ENCODE measurements at regions not wholly inside any gene's neighbourhood (a gene's known extent, or its start where the extent isn't known, plus 50 kb on each side); places are given as distances from the start of the nearest gene placed in this dataset.

GRCh38 chr7:115638853-115639252 is 391.7 kb downstream of the TFEC start:
- 77% methylated on average over 4 of the region's 4 CpGs for WGBS
- intact Hi-C loops (cut with DNase I), result no loop called here
- H3K36me3 ChIP-seq, result no peaks in the 10 kb centered on the region
- no peaks in the 10 kb centered on the region for H3K27me3 ChIP-seq
- H3K27ac ChIP-seq (replicated peaks in 1 of 4), result no peak overlapping the region
- H3K9me3 ChIP-seq, result peaks cover 0 to 6% (median 0%) of the 10 kb centered on the region in 4 donors
- no peak overlapping the region for H3K4me3 ChIP-seq
- no peak for TF ChIP-seq POLR2A (IDR thresholded peaks at IDR 0.05; ENCODE audit: low read depth)
- no peak for TF ChIP-seq CTCF (IDR thresholded peaks at IDR 0.05)
- TF ChIP-seq EP300 (IDR thresholded peaks at IDR 0.05), result no peak
- TF ChIP-seq POLR2AphosphoS5 (IDR thresholded peaks at IDR 0.05), result no peak
- H3K4me1 ChIP-seq, result no peaks in the 10 kb centered on the region
- no peak for DNase-seq (ENCODE audit: extremely low spot score)

GRCh38 chr7:115637128-115637527 is 393.4 kb downstream of the TFEC start:
- TF ChIP-seq EP300 (IDR thresholded peaks at IDR 0.05), result no peak
- no peak for TF ChIP-seq CTCF (IDR thresholded peaks at IDR 0.05)
- TF ChIP-seq POLR2AphosphoS5 (IDR thresholded peaks at IDR 0.05), result no peak
- no peak for TF ChIP-seq POLR2A (IDR thresholded peaks at IDR 0.05; ENCODE audit: low read depth)
- Histone ChIP-seq H3K27me3 (no peaks in the 10 kb centered on the region), H3K4me3 (no peak overlapping the region), H3K9me3 (peaks cover 0 to 6% (median 0%) of the 10 kb centered on the region in 4 donors), H3K36me3 (no peaks in the 10 kb centered on the region), H3K27ac (replicated peaks in 1 of 4) (no peak overlapping the region), H3K4me1 (no peaks in the 10 kb centered on the region)
- DNase-seq (ENCODE audit: extremely low spot score), result no peak
- WGBS, result 66% methylated on average over 2 of the region's 2 CpGs
- intact Hi-C loops (cut with DNase I), result no loop called here

- H3K36me3 ChIP-seq, result no peaks in the 10 kb centered on the region
- H3K9me3 ChIP-seq, result no peaks in the 10 kb centered on the region
- WGBS, result 77% methylated on average over 6 of the region's 6 CpGs
- no peak for TF ChIP-seq POLR2AphosphoS5 (IDR thresholded peaks at IDR 0.05)
- no peak for TF ChIP-seq EP300 (IDR thresholded peaks at IDR 0.05)
- no peak for TF ChIP-seq POLR2A (IDR thresholded peaks at IDR 0.05; ENCODE audit: low read depth)
- TF ChIP-seq CTCF (IDR thresholded peaks at IDR 0.05), result no peak
- H3K4me1 ChIP-seq, result no peaks in the 10 kb centered on the region
- H3K27me3 ChIP-seq, result no peaks in the 10 kb centered on the region
- H3K4me3 ChIP-seq, result no peak overlapping the region
- no peak overlapping the region for H3K27ac ChIP-seq (replicated peaks in 1 of 4)
- intact Hi-C loops (cut with DNase I), result no loop called here
- no peak for DNase-seq (ENCODE audit: extremely low spot score)
These were observed 394.7 kb downstream of the TFEC start for GRCh38 chr7:115635876-115636275.

- H3K36me3 ChIP-seq, result no peaks in the 10 kb centered on the region
- DNase-seq (ENCODE audit: extremely low spot score), result no peak
- intact Hi-C loops (cut with DNase I), result no loop called here
- TF ChIP-seq CTCF (IDR thresholded peaks at IDR 0.05), result no peak
- no peak overlapping the region for H3K4me3 ChIP-seq
- H3K9me3 ChIP-seq, result no peaks in the 10 kb centered on the region
- H3K27ac ChIP-seq (replicated peaks in 1 of 4), result no peak overlapping the region
- H3K27me3 ChIP-seq, result no peaks in the 10 kb centered on the region
- WGBS, result 50% methylated on average over 1 of the region's 1 CpG
- H3K4me1 ChIP-seq, result no peaks in the 10 kb centered on the region
These were observed 395.2 kb downstream of the TFEC start for GRCh38 chr7:115635376-115635775.

- Histone ChIP-seq H3K27ac (replicated peaks in 1 of 4) (no peak overlapping the region), H3K9me3 (no peaks in the 10 kb centered on the region), H3K36me3 (no peaks in the 10 kb centered on the region), H3K4me3 (no peak overlapping the region), H3K27me3 (no peaks in the 10 kb centered on the region), H3K4me1 (no peaks in the 10 kb centered on the region)
- 66% methylated on average over 4 of the region's 4 CpGs for WGBS
- intact Hi-C loops (cut with DNase I), result no loop called here
- no peak for TF ChIP-seq EP300 (IDR thresholded peaks at IDR 0.05)
- TF ChIP-seq POLR2A (IDR thresholded peaks at IDR 0.05; ENCODE audit: low read depth), result no peak
- TF ChIP-seq POLR2AphosphoS5 (IDR thresholded peaks at IDR 0.05), result no peak
- no peak for TF ChIP-seq CTCF (IDR thresholded peaks at IDR 0.05)
- no peak for DNase-seq (ENCODE audit: extremely low spot score)
These were observed 395.9 kb downstream of the TFEC start for GRCh38 chr7:115634633-115635032.
